K562 (cell line): ENCODE measurements at regions not wholly inside any gene's neighbourhood (a gene's known extent, or its start where the extent isn't known, plus 50 kb on each side); places are given as distances from the start of the nearest gene placed in this dataset.

Source experiments
- MIER1 ChIP-seq: fragments of 450-650 bp; IDR thresholded peaks from 2 replicates; pipeline ENCODE4 v1.6.1; 2016; ENCODE audit warnings: antibody characterized with exemption, mild to moderate bottlenecking, low read depth
- RAD21 ChIP-seq, 2 experiments: fragments of 250-450 bp in 1 of 2; fragments of 450-650 bp in 1 of 2; sonication (Bioruptor Pico) in 1 of 2; formaldehyde crosslinking in 1 of 2; IDR thresholded peaks in 1 of 2; conservative IDR thresholded peaks in 1 of 2; 2 replicates each; pipeline versions ENCODE4 v1.4.0 to v1.8.0; 2020 to 2022; ENCODE audit warnings: mild to moderate bottlenecking in 2 of 2, moderate library complexity in 1 of 2
- SMC3 ChIP-seq: conservative IDR thresholded peaks from 2 replicates; pipeline ENCODE4 v1.6.1; 2011; ENCODE audit warnings: low read depth, low read length, improper control_type of control experiment; ENCODE audit not compliant: insufficient read depth
- TCF3 ChIP-seq: sonication (generic); formaldehyde crosslinking; IDR thresholded peaks from 2 replicates; pipeline ENCODE4 v1.4.0; 2020; ENCODE audit warnings: mild to moderate bottlenecking, missing genetic modification reagents
- TF ChIP-seq, protein P1 (sequence below): sonication (generic); formaldehyde crosslinking; IDR thresholded peaks from 2 replicates; pipeline ENCODE4 v1.8.0; 2022; ENCODE audit warnings: mild to moderate bottlenecking, missing genetic modification reagents
- TF ChIP-seq, protein P2 (sequence below): IDR thresholded peaks from 2 replicates; pipeline ENCODE4 v1.6.1; 2011; ENCODE audit warnings: borderline replicate concordance, low read depth, mild to moderate bottlenecking, moderate library complexity, low read length; ENCODE audit not compliant: insufficient read depth, poor library complexity, severe bottlenecking
- TF ChIP-seq, protein P3 (sequence below), 3 experiments: IDR thresholded peaks in 2 of 3; conservative IDR thresholded peaks in 1 of 3; 2 replicates each; pipeline ENCODE4 v1.5.1; 2011 to 2012; ENCODE audit warnings: low read length in 3 of 3, mild to moderate bottlenecking in 3 of 3, control low read depth in 2 of 3, improper control_type of control experiment in 1 of 3, inconsistent platforms in 1 of 3, low read depth in 1 of 3, mixed read lengths in 1 of 3, moderate library complexity in 1 of 3; ENCODE audit not compliant: insufficient read depth in 2 of 3

DNA sequence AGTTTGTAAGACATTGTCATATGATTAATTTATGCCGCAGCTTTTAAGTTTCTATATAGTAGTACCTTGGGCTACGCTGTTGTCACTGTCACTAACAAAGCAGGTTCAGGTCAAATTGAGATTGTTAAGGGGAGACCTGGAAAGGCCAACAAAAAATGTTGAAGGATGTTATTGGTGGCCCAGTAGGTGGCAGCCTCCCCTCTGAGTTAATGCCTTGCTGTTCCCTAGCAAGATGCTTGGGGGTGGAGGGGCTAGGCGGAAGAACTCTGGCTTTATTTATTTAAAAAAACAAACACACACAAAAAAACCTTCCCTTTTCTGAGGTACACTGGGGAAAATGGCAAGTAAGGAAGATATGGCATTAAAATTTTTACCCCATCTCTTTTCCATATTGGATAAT lies 128.3 kb upstream of the ATP5MC3 start (continued):
- TF ChIP-seq, protein P1, sequence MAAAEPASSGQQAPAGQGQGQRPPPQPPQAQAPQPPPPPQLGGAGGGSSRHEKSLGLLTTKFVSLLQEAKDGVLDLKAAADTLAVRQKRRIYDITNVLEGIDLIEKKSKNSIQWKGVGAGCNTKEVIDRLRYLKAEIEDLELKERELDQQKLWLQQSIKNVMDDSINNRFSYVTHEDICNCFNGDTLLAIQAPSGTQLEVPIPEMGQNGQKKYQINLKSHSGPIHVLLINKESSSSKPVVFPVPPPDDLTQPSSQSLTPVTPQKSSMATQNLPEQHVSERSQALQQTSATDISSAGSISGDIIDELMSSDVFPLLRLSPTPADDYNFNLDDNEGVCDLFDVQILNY (CRISPR knock-in tag) = no peak
- TF ChIP-seq, protein P2, sequence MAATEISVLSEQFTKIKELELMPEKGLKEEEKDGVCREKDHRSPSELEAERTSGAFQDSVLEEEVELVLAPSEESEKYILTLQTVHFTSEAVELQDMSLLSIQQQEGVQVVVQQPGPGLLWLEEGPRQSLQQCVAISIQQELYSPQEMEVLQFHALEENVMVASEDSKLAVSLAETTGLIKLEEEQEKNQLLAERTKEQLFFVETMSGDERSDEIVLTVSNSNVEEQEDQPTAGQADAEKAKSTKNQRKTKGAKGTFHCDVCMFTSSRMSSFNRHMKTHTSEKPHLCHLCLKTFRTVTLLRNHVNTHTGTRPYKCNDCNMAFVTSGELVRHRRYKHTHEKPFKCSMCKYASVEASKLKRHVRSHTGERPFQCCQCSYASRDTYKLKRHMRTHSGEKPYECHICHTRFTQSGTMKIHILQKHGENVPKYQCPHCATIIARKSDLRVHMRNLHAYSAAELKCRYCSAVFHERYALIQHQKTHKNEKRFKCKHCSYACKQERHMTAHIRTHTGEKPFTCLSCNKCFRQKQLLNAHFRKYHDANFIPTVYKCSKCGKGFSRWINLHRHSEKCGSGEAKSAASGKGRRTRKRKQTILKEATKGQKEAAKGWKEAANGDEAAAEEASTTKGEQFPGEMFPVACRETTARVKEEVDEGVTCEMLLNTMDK = peak; percentile 79
- TF ChIP-seq, protein P3, sequence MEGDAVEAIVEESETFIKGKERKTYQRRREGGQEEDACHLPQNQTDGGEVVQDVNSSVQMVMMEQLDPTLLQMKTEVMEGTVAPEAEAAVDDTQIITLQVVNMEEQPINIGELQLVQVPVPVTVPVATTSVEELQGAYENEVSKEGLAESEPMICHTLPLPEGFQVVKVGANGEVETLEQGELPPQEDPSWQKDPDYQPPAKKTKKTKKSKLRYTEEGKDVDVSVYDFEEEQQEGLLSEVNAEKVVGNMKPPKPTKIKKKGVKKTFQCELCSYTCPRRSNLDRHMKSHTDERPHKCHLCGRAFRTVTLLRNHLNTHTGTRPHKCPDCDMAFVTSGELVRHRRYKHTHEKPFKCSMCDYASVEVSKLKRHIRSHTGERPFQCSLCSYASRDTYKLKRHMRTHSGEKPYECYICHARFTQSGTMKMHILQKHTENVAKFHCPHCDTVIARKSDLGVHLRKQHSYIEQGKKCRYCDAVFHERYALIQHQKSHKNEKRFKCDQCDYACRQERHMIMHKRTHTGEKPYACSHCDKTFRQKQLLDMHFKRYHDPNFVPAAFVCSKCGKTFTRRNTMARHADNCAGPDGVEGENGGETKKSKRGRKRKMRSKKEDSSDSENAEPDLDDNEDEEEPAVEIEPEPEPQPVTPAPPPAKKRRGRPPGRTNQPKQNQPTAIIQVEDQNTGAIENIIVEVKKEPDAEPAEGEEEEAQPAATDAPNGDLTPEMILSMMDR (IDR thresholded peaks at IDR 0.05 in 2 of 3, conservative IDR thresholded peaks at IDR 0.05 in 1 of 3; ENCODE audit: insufficient read depth in 2 of 3, low read depth in 1 of 3, low read length in 3 of 3) = peak; percentile 64 to 68 (median 65)
- peak; percentile 38 to 66; a peak in 3 of 4 replicates for TF ChIP-seq RAD21 (CRISPR knock-in tag; conservative IDR thresholded peaks at IDR 0.05 in 1 of 2, IDR thresholded peaks at IDR 0.05 in 1 of 2)
- TF ChIP-seq MIER1 = no peak
- TF ChIP-seq TCF3 (CRISPR knock-in tag) = no peak
- 0 out of 2 replicates have a peak, but pooled peaks have one; percentile 21 for TF ChIP-seq SMC3
- TF ChIP-seq, all 486 proteins: peak for 6
